ENCODE measurements at regions not wholly inside any gene's neighbourhood (a gene's known extent, or its start where the extent isn't known, plus 50 kb on each side); places are given as distances from the start of the nearest gene placed in this dataset.

DNA sequence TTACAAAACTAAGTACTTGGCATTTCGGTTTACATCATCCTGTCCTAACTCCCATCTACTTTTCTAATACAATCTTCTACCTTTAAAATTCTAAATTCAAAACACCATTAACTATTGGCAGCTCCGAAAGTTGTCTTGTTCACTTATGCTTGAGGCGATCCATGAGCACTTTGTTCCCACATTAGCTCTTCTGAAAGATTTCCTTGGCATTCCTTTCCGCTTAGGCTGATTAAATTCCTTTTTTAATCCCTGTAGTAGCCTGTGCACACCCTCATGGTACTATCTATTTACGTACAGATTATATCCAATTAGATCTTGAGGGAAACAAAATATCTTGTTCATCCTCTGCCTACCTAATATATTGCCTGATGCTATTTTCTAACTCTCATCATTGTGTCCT is 480.7 kb downstream of the PRKD1 start:
- TF ChIP-seq, protein P1, sequence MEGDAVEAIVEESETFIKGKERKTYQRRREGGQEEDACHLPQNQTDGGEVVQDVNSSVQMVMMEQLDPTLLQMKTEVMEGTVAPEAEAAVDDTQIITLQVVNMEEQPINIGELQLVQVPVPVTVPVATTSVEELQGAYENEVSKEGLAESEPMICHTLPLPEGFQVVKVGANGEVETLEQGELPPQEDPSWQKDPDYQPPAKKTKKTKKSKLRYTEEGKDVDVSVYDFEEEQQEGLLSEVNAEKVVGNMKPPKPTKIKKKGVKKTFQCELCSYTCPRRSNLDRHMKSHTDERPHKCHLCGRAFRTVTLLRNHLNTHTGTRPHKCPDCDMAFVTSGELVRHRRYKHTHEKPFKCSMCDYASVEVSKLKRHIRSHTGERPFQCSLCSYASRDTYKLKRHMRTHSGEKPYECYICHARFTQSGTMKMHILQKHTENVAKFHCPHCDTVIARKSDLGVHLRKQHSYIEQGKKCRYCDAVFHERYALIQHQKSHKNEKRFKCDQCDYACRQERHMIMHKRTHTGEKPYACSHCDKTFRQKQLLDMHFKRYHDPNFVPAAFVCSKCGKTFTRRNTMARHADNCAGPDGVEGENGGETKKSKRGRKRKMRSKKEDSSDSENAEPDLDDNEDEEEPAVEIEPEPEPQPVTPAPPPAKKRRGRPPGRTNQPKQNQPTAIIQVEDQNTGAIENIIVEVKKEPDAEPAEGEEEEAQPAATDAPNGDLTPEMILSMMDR (IDR thresholded peaks at IDR 0.05), result no peak
- TF ChIP-seq EZH2 (IDR thresholded peaks at IDR 0.05; ENCODE audit: borderline replicate concordance, insufficient read depth, low read depth, low read length, poor library complexity, severe bottlenecking), result no peak

Measured in B cell (primary cell).